HepG2 (cell line): ENCODE measurements at regions not wholly inside any gene's neighbourhood (a gene's known extent, or its start where the extent isn't known, plus 50 kb on each side); places are given as distances from the start of the nearest gene placed in this dataset.

ENCODE experiments used
- DMAP1 ChIP-seq: IDR thresholded peaks from 2 replicates; pipeline ENCODE4 v1.6.1; 2016
- EP300 ChIP-seq, 3 experiments: sonication (generic) in 1 of 3; formaldehyde crosslinking in 1 of 3; IDR thresholded peaks; 2 replicates each; pipeline versions ENCODE4 v1.5.1 to v1.6.1; 2011 to 2020; ENCODE audit warnings: low read depth in 2 of 3, low read length in 2 of 3, borderline replicate concordance in 1 of 3, improper control_type of control experiment in 1 of 3, mild to moderate bottlenecking in 1 of 3, missing genetic modification reagents in 1 of 3, moderate library complexity in 1 of 3
- GATAD1 ChIP-seq: IDR thresholded peaks from 2 replicates; pipeline ENCODE4 v1.6.1; 2016; ENCODE audit warnings: missing genetic modification reagents, missing compliant biosample characterization
- HMG20A ChIP-seq: IDR thresholded peaks from 2 replicates; pipeline ENCODE4 v1.6.1; 2016; ENCODE audit warnings: borderline replicate concordance
- HMG20B ChIP-seq: conservative IDR thresholded peaks from 2 replicates; pipeline ENCODE4 v1.6.1; 2016; ENCODE audit warnings: missing genetic modification reagents, missing compliant biosample characterization
- KDM2A ChIP-seq: sonication (generic); formaldehyde crosslinking; IDR thresholded peaks from 2 replicates; pipeline ENCODE4 v1.4.0; 2020; ENCODE audit warnings: low read depth, missing genetic modification reagents, borderline replicate concordance
- KDM5A ChIP-seq: fragments of 200-600 bp; sonication (generic); IDR thresholded peaks from 2 replicates; pipeline ENCODE4 v1.7.0; 2018; ENCODE audit warnings: antibody characterized with exemption, mild to moderate bottlenecking, low read length, borderline replicate concordance
- KLF12 ChIP-seq: sonication (generic); formaldehyde crosslinking; IDR thresholded peaks from 2 replicates; pipeline ENCODE4 v1.4.0; 2020; ENCODE audit warnings: missing genetic modification reagents, borderline replicate concordance
- MATR3 ChIP-seq: sonication (generic); formaldehyde crosslinking; IDR thresholded peaks from 2 replicates; pipeline ENCODE4 v1.4.0; 2020; ENCODE audit warnings: missing genetic modification reagents
- MIXL1 ChIP-seq: IDR thresholded peaks from 2 replicates; pipeline ENCODE4 v1.6.1; 2016
- NR2F1 ChIP-seq, 2 experiments: fragments of 450-650 bp in 1 of 2; formaldehyde crosslinking in 1 of 2; IDR thresholded peaks; 2 replicates each; pipeline versions ENCODE4 v1.5.0 to v1.6.1; 2016 to 2020; ENCODE audit warnings: mild to moderate bottlenecking in 1 of 2, missing compliant biosample characterization in 1 of 2, missing genetic modification reagents in 1 of 2, moderate library complexity in 1 of 2
- POLR2AphosphoS5 ChIP-seq: IDR thresholded peaks from 2 replicates; pipeline ENCODE4 v1.6.1; 2012; ENCODE audit warnings: low read depth, low read length
- RARA ChIP-seq: IDR thresholded peaks from 2 replicates; pipeline ENCODE4 v1.6.1; 2016; ENCODE audit warnings: missing genetic modification reagents, missing compliant biosample characterization
- SAP130 ChIP-seq: IDR thresholded peaks from 2 replicates; pipeline ENCODE4 v1.6.1; 2016; ENCODE audit warnings: low read depth
- SOX5 ChIP-seq: IDR thresholded peaks from 2 replicates; pipeline ENCODE4 v1.6.1; 2016; ENCODE audit warnings: borderline replicate concordance
- SOX6 ChIP-seq, 2 experiments: fragments of 450-650 bp in 1 of 2; sonication (generic) in 1 of 2; formaldehyde crosslinking in 1 of 2; IDR thresholded peaks; 2 replicates each; pipeline versions ENCODE4 v1.4.0 to v1.6.1; 2017 to 2020; ENCODE audit warnings: antibody characterized with exemption in 1 of 2, mild to moderate bottlenecking in 1 of 2, missing genetic modification reagents in 1 of 2
- THAP11 ChIP-seq: IDR thresholded peaks from 2 replicates; pipeline ENCODE4 v1.6.1; 2016; ENCODE audit warnings: missing biosample characterization, missing genetic modification reagents
- ZFP1 ChIP-seq: IDR thresholded peaks from 2 replicates; pipeline ENCODE4 v1.6.1; 2016
- ZMAT3 ChIP-seq: sonication (generic); formaldehyde crosslinking; conservative IDR thresholded peaks from 2 replicates; pipeline ENCODE4 v1.7.0; 2021; ENCODE audit warnings: missing genetic modification reagents
- ZNF34 ChIP-seq: sonication (generic); formaldehyde crosslinking; IDR thresholded peaks from 2 replicates; pipeline ENCODE4 v1.4.0; 2020; ENCODE audit warnings: mild to moderate bottlenecking, missing genetic modification reagents, borderline replicate concordance
- ZNF451 ChIP-seq: sonication (generic); formaldehyde crosslinking; IDR thresholded peaks from 2 replicates; pipeline ENCODE4 v1.5.0; 2020; ENCODE audit warnings: mild to moderate bottlenecking, missing genetic modification reagents
- ZNF562 ChIP-seq: sonication (generic); formaldehyde crosslinking; IDR thresholded peaks from 2 replicates; pipeline ENCODE4 v1.8.0; 2022; ENCODE audit warnings: missing genetic modification reagents, borderline replicate concordance
- ZNF570 ChIP-seq: sonication (generic); formaldehyde crosslinking; IDR thresholded peaks from 2 replicates; pipeline ENCODE4 v1.4.0; 2020; ENCODE audit warnings: mild to moderate bottlenecking, missing genetic modification reagents, borderline replicate concordance
- ZSCAN20 ChIP-seq: sonication (generic); formaldehyde crosslinking; IDR thresholded peaks from 2 replicates; pipeline ENCODE4 v1.4.0; 2020; ENCODE audit warnings: missing genetic modification reagents, mild to moderate bottlenecking, borderline replicate concordance
- TF ChIP-seq, protein P1 (sequence below): sonication (generic); formaldehyde crosslinking; IDR thresholded peaks from 2 replicates; pipeline ENCODE4 v1.8.0; 2022; ENCODE audit warnings: mild to moderate bottlenecking, missing genetic modification reagents; ENCODE audit not compliant: insufficient replicate concordance
- TF ChIP-seq, protein P2 (sequence below), 2 experiments: sonication (generic) in 1 of 2; formaldehyde crosslinking in 1 of 2; IDR thresholded peaks; 2 replicates each; pipeline versions ENCODE4 v1.4.0 to v1.6.1; 2016 to 2020; ENCODE audit warnings: borderline replicate concordance in 1 of 2, low read depth in 1 of 2, mild to moderate bottlenecking in 1 of 2, missing genetic modification reagents in 1 of 2

DNA sequence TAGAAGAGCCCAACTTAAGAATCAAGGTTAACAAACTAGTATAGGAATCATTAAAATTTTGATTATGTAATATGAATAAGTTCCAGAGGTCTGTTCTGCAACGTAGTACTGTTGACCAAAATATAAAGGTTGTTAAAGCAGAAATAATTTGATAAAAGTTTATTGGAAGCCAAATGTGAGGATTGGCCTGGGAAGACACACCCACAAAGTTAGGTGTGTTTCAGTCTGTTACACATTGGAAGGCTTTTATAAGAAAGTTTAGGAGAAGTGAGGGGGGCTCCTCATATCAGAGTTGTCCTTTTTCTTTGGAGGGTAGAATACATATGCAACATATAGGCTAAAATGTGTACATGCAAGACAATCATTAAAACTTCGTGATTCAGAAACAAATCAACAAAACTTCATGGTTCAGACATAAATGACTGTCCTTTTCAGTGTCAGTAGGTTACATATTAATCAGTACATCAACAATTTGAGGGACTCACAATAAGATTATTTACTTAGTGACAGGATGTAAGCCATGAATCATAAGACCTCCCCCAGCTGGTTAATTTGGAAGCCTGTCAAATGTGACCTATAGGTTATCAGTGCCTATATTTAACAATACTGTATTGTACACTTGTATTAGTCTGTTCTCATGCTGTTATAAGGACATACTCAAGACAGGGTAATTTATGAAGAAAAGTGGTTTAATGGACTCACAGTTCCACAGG is 245.0 kb upstream of the B3GALT2 start (continued):
- TF ChIP-seq SOX6 (IDR thresholded peaks at IDR 0.05), result no peak
- peak; percentile 60; the same call in 1 of the 2 replicates for TF ChIP-seq SOX6 (CRISPR knock-in tag; IDR thresholded peaks at IDR 0.05)
- TF ChIP-seq, protein P1, sequence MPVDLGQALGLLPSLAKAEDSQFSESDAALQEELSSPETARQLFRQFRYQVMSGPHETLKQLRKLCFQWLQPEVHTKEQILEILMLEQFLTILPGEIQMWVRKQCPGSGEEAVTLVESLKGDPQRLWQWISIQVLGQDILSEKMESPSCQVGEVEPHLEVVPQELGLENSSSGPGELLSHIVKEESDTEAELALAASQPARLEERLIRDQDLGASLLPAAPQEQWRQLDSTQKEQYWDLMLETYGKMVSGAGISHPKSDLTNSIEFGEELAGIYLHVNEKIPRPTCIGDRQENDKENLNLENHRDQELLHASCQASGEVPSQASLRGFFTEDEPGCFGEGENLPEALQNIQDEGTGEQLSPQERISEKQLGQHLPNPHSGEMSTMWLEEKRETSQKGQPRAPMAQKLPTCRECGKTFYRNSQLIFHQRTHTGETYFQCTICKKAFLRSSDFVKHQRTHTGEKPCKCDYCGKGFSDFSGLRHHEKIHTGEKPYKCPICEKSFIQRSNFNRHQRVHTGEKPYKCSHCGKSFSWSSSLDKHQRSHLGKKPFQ, result no peak
- no peak for TF ChIP-seq KDM2A (CRISPR knock-in tag)
- TF ChIP-seq GATAD1 (CRISPR knock-in tag), result no peak
- TF ChIP-seq HMG20A (CRISPR knock-in tag), result peak; percentile 29; the same call in 1 of the 2 replicates
- no peak for TF ChIP-seq DMAP1 (CRISPR knock-in tag)
- no peak for TF ChIP-seq POLR2AphosphoS5
- TF ChIP-seq ZFP1 (CRISPR knock-in tag), result no peak
- peak in 1 of 2 experiments; percentile 30; a peak in 1 of 4 replicates for TF ChIP-seq NR2F1 (CRISPR knock-in tag; IDR thresholded peaks at IDR 0.05)
- peak; percentile 72; the same call in 1 of the 2 replicates for TF ChIP-seq SOX5 (CRISPR knock-in tag)
- TF ChIP-seq ZNF562 (CRISPR knock-in tag), result no peak
- TF ChIP-seq ZNF570, result no peak
- TF ChIP-seq HMG20B (CRISPR knock-in tag), result no peak
- TF ChIP-seq THAP11 (CRISPR knock-in tag), result no peak
- no peak for TF ChIP-seq MIXL1 (CRISPR knock-in tag)
- TF ChIP-seq, protein P2, sequence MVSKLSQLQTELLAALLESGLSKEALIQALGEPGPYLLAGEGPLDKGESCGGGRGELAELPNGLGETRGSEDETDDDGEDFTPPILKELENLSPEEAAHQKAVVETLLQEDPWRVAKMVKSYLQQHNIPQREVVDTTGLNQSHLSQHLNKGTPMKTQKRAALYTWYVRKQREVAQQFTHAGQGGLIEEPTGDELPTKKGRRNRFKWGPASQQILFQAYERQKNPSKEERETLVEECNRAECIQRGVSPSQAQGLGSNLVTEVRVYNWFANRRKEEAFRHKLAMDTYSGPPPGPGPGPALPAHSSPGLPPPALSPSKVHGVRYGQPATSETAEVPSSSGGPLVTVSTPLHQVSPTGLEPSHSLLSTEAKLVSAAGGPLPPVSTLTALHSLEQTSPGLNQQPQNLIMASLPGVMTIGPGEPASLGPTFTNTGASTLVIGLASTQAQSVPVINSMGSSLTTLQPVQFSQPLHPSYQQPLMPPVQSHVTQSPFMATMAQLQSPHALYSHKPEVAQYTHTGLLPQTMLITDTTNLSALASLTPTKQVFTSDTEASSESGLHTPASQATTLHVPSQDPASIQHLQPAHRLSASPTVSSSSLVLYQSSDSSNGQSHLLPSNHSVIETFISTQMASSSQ (IDR thresholded peaks at IDR 0.05; ENCODE audit: low read depth), result peak; percentile 67
- TF ChIP-seq, protein P2 (CRISPR knock-in tag; IDR thresholded peaks at IDR 0.05; ENCODE audit: borderline replicate concordance), result no peak
- no peak for TF ChIP-seq ZNF34 (CRISPR knock-in tag)
- TF ChIP-seq RARA (CRISPR knock-in tag), result no peak
- TF ChIP-seq ZNF451, result no peak
- no peak for TF ChIP-seq MATR3 (CRISPR knock-in tag)
- no peak; a peak in 1 of 4 replicates for TF ChIP-seq EP300 (IDR thresholded peaks at IDR 0.05; ENCODE audit: low read depth in 2 of 2, low read length in 2 of 2)
- no peak for TF ChIP-seq EP300 (CRISPR knock-in tag; IDR thresholded peaks at IDR 0.05; ENCODE audit: borderline replicate concordance)
- TF ChIP-seq KLF12 (CRISPR knock-in tag), result no peak
- TF ChIP-seq SAP130 (CRISPR knock-in tag), result 0 out of 2 replicates have a peak, but pooled peaks have one; percentile 26
- no peak for TF ChIP-seq KDM5A
- no peak for TF ChIP-seq ZMAT3 (CRISPR knock-in tag)
- no peak for TF ChIP-seq ZSCAN20 (CRISPR knock-in tag)
